Vagina (tissue), 2 donors: ENCODE measurements at regions not wholly inside any gene's neighbourhood (a gene's known extent, or its start where the extent isn't known, plus 50 kb on each side); places are given as distances from the start of the nearest gene placed in this dataset.

Source experiments
- CTCF ChIP-seq, 3 experiments: fragments of 450-650 bp in 2 of 3; fragments of 200-600 bp in 1 of 3; sonication (generic) in 1 of 3; IDR thresholded peaks; one replicate each; pipeline ENCODE4 v1.5.1; 2017 to 2019; ENCODE audit warnings: antibody characterized with exemption in 3 of 3, mild to moderate bottlenecking in 2 of 3, moderate library complexity in 2 of 3
- POLR2A ChIP-seq, 2 donors: fragments of 450-650 bp; IDR thresholded peaks; one replicate each; pipeline ENCODE4 v1.6.1; 2017; ENCODE audit warnings: antibody characterized with exemption in 2 of 2, mild to moderate bottlenecking in 2 of 2, moderate library complexity in 2 of 2
- POLR2AphosphoS5 ChIP-seq, 2 donors: sonication (generic); formaldehyde crosslinking; IDR thresholded peaks; one replicate each; pipeline ENCODE4 v1.9.0; 2017; ENCODE audit warnings: antibody characterized with exemption in 2 of 2, mild to moderate bottlenecking in 2 of 2, low read depth in 1 of 2; ENCODE audit not compliant: insufficient read depth in 1 of 2

- TF ChIP-seq CTCF (IDR thresholded peaks at IDR 0.05) (no peak), POLR2A (IDR thresholded peaks at IDR 0.05) (no peak), POLR2AphosphoS5 (IDR thresholded peaks at IDR 0.05; ENCODE audit: insufficient read depth in 1 of 2, low read depth in 1 of 2) (no peak)
These were observed 336.0 kb upstream of the PRDM1 start for GRCh38 chr6:105750089-105750488.
